ENCODE measurements at regions not wholly inside any gene's neighbourhood (a gene's known extent, or its start where the extent isn't known, plus 50 kb on each side); places are given as distances from the start of the nearest gene placed in this dataset.

DNA sequence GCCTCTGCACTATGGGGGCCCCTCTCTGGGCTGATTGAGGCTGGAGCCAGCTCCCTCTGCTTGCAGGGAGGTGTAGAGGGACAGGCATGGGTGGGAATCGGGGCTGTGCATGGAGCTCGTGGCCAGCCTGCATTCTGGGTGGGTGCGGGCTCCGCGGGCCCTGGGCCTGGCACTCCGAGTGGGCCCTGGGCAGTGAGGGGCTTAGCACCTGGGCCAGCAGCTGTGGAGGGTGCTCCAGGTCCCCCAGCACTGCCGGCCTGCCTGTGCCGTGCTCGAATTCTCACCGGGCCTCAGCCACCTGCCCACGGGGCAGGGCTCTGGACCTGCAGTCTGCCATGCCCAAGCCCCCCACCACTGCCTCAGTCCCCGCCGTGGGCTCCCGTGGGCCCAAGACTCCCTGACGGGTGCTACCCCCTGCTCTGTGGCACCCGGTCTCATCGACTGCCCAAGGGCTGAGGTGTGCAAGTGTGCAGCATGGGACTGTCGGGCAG, 681.2 kb downstream of the PDHA2 start:
- peak in 1 of 58 donors; percentile 1 for DNase-seq

DNA sequence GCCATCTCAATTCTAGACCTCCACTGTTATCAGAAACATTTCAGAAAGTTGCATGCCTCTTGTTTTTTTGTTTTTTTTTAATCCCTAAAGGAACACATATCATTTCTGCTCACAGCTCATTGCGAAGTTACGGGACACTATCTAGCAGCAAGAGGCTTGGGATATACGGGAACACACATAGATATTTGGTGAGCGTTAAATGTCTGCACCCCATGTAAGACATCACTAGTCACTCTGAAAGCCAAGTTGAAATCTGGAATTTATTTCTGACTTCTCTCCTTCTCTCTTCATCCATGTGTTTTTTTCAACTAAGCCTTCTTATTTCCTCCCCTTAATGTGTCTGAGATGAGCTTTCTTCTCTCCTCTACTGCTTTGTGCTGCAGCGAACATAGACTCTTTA, 683.7 kb downstream of the PDHA2 start:
- no peak for DNase-seq

- no peak for DNase-seq
These were observed 684.5 kb downstream of the PDHA2 start for GRCh38 chr4:96524311-96524875.

- DNase-seq: no peak
These were observed 686.0 kb downstream of the PDHA2 start for GRCh38 chr4:96525898-96526297.

GRCh38 chr4:96526625-96527024, 686.7 kb downstream of the PDHA2 start:
- DNase-seq: no peak

- DNase-seq: no peak
These were observed 691.9 kb downstream of the PDHA2 start for GRCh38 chr4:96531836-96532235.

GRCh38 chr4:96543346-96543745, 703.5 kb downstream of the PDHA2 start:
- peak in 1 of 58 donors; percentile 28 for DNase-seq

DNA sequence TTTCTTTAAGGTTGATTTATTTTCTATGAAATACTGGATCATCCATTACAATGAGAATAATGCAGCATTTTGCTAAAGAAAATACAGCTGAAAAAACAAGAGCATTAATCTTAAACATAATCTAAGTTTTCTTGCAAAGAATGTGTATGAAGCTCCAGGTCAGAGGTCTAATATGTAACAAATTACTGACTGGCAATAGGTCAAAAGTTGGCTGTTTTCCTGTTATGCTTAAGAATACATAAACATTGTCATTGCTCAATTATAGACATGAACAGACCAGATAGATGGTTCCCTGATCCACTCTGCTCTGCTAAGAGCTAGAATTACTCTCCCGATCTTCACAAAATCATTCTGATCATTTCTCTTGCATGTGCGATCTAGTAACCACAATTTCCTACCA, 718.6 kb downstream of the PDHA2 start:
- DNase-seq: no peak

- no peak for DNase-seq
These were observed 726.9 kb downstream of the PDHA2 start for GRCh38 chr4:96566755-96567154.

DNA sequence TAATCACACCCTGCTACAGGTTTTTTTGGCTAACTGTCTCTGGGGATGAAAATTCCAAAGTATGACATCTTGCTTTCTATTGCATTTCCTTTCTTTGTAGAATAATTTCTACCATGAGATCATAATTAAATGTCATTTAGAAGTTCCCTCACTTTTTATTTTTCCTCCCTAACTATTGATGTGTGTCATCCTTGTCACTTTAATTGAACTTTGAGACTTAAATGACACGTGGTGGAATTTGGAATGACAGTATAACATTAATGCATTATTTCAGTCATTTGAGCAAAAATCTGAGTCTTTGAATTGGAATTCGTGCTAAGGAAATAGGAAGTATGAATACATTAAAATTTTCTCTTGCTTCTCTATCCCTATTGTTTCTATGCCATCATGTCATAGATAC, 745.4 kb downstream of the PDHA2 start:
- no peak for DNase-seq

- no peak for DNase-seq
These were observed 753.5 kb downstream of the PDHA2 start for GRCh38 chr4:96593422-96593821.

DNA sequence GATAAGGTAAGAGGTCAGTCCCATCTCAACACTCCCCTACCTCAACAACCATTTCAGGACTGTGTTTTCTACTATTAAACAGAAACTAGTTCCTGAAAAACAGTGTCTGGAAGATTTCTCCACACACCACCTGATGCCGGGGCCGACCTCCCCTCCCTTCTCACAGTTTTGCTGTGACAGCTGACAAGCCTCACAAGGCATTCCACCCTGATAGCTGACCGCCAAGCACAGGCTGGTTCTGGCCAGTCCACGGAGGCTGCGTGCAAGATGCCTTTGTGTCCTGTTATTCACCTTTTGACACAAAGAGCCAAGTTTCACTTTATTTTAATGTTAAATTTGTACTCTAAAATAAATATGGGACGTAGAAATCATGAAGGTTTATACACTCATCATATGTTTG, 758.6 kb downstream of the PDHA2 start:
- no peak for DNase-seq

- no peak for DNase-seq
These were observed 759.9 kb downstream of the PDHA2 start for GRCh38 chr4:96599752-96600151.

DNA sequence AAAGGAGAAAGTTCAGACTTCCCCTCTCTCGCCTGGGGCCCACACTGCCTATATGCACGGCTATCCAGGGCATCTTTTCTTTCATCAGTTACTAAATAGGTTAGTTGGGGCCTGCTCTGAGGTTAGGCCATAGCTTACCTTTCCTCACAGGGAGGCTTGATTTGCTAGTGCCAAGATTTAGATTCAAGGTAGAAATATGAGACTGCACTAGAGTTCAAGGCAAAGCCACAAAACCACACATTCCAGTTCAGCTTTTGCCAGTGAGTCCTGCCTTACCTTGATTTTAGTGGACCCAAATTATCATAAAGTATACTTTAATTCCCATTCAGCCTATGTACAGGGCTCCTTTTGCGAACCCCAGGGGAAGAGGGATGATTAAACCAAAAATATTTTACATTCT, 762.8 kb downstream of the PDHA2 start:
- no peak for DNase-seq

DNA sequence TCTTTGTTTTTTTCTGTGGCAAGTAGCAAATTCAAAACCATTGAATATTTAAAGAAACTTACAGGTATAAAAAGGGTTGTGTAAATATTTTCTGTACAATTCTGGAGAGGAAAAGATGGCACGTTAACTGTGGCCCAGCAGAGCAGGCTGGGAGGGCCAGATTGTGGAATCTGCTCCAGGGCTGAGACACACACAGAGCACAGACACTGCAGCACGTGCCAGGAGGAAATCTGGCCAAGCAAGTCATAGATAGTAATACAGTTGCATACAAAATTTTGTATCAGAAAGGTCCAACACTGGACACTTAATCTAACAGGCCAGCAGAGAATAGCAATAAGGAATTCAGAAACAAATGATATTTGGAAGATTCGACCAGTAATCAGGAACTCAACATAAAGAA, 763.7 kb downstream of the PDHA2 start:
- no peak for DNase-seq

GRCh38 chr4:96606451-96606850, 766.6 kb downstream of the PDHA2 start:
- no peak for DNase-seq

DNA sequence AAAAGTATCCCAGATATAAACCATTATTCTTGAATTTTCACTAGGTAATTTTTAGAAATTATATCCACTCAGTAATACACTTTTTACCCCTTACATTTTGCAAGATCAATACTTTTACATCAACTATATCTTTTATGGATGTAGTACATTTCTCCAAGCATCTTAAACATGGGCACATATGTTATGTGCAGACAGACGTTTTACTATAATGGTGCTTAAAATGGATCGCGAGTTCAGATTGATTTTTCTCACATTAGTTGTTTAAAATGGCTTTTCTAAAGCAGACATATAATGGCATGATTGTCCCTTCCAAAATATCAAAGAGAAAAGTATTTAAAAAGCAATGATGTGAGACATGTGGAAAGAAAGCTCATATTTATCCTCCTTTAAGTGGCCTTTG, 786.1 kb downstream of the PDHA2 start:
- no peak for DNase-seq

- peak in 1 of 58 donors; percentile 5 for DNase-seq
These were observed 790.9 kb downstream of the PDHA2 start for GRCh38 chr4:96630839-96631238.

DNA sequence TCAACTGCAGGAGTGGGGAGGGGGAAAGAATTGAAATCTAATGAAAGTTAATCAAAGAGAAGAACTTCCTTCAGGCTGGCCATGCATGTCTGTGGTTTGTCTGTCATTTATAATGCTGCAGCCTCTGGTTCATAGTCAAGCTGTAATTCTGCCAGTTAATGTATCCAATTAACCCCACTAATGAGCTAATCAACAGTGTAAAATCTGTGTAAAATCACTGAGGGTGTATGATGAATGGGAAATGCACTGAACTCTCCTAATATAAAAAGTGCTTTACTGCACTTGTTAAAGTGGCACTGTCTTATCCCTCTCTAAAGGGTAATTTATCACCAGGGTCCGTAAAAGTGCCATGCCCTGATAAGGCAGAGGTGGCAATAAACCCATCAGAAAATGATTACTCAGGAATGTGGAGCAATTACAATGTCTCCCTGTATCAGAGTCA, 798.1 kb downstream of the PDHA2 start:
- no peak for DNase-seq

DNA sequence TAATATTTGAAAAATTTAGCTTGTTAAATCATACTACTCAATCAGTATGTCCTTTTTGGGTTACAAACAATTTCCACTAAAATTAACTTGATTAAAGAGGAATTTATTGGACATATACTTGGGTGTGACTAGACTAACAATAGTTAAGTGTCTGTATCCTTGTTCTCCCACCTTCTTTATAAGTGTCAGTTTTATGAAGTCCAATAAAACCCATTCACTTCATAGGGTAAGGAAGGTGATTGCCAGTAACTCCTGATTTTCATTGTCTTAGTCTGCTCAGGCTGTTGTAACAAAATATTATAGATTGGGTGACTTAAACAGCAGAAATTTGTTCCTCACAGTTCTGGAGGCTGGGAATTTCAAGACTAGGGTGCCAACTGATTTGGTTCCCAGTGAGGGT, 800.0 kb downstream of the PDHA2 start:
- DNase-seq: no peak

GRCh38 chr4:96642490-96642889, 802.6 kb downstream of the PDHA2 start:
- DNase-seq: no peak

GRCh38 chr4:96646146-96646545, 806.3 kb downstream of the PDHA2 start:
- no peak for DNase-seq

DNA sequence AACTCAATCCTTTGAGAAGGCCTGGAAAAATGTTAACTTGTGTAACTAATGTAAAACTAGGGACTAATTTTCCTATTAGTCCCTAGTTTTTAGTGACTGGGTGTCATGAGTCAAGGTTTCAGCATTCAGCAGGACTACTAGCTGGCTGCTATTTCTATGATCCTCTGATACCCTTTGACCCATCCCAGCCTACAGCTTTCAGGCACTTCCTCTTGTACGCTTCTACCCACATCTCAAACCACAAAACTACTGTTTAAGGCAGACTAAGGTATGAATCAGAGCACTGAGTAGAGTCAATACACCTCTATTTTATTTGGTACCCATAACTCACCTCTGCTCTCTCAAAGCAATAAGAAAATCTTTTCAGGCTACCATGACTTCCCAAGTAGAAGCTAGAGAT, 809.6 kb downstream of the PDHA2 start:
- no peak for DNase-seq

DNA sequence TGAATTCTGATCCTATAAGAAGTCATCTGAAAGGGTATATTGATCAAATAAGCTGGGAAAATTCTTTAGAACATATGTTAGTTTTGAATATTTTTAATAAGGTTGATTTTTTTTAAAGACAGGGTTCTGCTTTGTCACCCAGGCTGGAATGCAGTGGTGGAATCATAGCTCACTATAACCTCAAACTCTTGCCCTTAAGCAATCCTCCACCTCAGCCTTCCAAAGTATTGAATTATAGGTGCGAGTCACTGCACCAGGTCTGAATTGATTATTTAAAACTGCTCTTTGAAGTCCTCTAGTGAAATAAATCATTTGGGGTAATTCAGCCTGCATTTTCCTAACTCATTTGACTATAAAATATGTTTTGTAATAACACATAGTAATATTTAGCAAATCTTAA, 812.3 kb downstream of the PDHA2 start:
- no peak for DNase-seq
